ENCODE measurements at regions not wholly inside any gene's neighbourhood (a gene's known extent, or its start where the extent isn't known, plus 50 kb on each side); places are given as distances from the start of the nearest gene placed in this dataset.

GRCh38 chr10:33723181-33723580 is 388.7 kb upstream of the NRP1 start:
- no peak for DNase-seq (ENCODE audit: low read depth)
- no peak for TF ChIP-seq CTCF (IDR thresholded peaks at IDR 0.05; ENCODE audit: low read depth, low read length, missing control alignments)
- in situ Hi-C loops (cut with HindIII; ENCODE audit: low sequenced_read_pairs) = no loop called here
- H3K4me3 ChIP-seq (ENCODE audit: low read depth, low read length) = no peak overlapping the region

DNA sequence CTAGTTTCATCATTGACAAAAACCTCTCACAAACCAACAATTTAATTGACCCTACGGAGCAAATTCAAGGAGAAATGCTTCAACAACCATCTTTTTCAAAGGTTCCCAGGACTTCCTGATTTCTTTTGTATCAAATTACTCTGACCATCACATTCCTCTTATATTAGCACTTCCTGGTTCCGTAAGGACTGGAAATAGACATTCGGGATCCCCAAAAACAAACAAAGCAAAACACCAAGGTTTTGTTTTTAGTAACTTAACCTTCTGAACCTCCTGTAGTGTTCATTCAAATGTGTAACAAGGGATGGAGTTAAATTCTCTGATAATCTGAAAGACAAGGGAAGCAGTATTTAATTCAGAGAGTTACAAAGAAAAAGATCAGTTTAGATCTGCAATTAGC is 387.6 kb upstream of the NRP1 start:
- in situ Hi-C loops (cut with HindIII; ENCODE audit: low sequenced_read_pairs) = no loop called here
- no peak overlapping the region for H3K4me3 ChIP-seq (ENCODE audit: low read depth, low read length)
- TF ChIP-seq CTCF (IDR thresholded peaks at IDR 0.05; ENCODE audit: low read depth, low read length, missing control alignments) = no peak
- DNase-seq (ENCODE audit: low read depth) = no peak

- H3K4me3 ChIP-seq (ENCODE audit: low read depth, low read length) = no peak overlapping the region
- no peak for TF ChIP-seq CTCF (IDR thresholded peaks at IDR 0.05; ENCODE audit: low read depth, low read length, missing control alignments)
- DNase-seq (ENCODE audit: low read depth) = no peak
- in situ Hi-C loops (cut with HindIII; ENCODE audit: low sequenced_read_pairs) = no loop called here
Observed at GRCh38 chr10:33721509-33721908, 387.0 kb upstream of the NRP1 start.

DNA sequence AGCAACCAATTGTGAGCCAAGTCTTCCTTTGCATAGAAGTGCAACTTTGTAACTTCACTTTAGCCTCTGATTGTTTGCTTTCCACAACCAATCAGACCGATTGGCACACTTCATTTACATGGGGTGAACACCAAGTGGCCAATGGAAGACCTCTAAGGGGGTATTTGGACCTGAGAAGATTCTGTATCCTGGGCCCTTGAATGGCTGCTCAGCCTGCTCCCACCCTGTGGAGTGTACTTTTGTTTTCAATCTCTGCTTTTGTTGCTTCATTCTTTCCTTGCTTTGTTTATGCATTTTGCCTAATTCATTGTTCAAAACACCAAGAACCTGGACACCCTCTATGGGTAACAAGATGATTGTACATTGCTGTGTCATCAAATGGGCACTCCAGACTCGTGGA is 385.7 kb upstream of the NRP1 start:
- no peak for TF ChIP-seq CTCF (IDR thresholded peaks at IDR 0.05; ENCODE audit: low read depth, low read length, missing control alignments)
- in situ Hi-C loops (cut with HindIII; ENCODE audit: low sequenced_read_pairs) = no loop called here
- no peak for DNase-seq (ENCODE audit: low read depth)
- no peak overlapping the region for H3K4me3 ChIP-seq (ENCODE audit: low read depth, low read length)

GRCh38 chr10:33719005-33719703 is 384.7 kb upstream of the NRP1 start:
- TF ChIP-seq CTCF (IDR thresholded peaks at IDR 0.05; ENCODE audit: low read depth, low read length, missing control alignments) = no peak
- in situ Hi-C loops (cut with HindIII; ENCODE audit: low sequenced_read_pairs) = no loop called here
- no peak for DNase-seq (ENCODE audit: low read depth)
- H3K4me3 ChIP-seq (ENCODE audit: low read depth, low read length) = no peak overlapping the region

GRCh38 chr10:33716501-33717267 is 382.2 kb upstream of the NRP1 start:
- no peak for TF ChIP-seq CTCF (IDR thresholded peaks at IDR 0.05; ENCODE audit: low read depth, low read length, missing control alignments)
- in situ Hi-C loops (cut with HindIII; ENCODE audit: low sequenced_read_pairs) = no loop called here
- no peak overlapping the region for H3K4me3 ChIP-seq (ENCODE audit: low read depth, low read length)
- no peak for DNase-seq (ENCODE audit: low read depth)

Measured in astrocyte of the cerebellum (primary cell).